Neural crest cell (in vitro differentiated cells): ENCODE measurements at regions not wholly inside any gene's neighbourhood (a gene's known extent, or its start where the extent isn't known, plus 50 kb on each side); places are given as distances from the start of the nearest gene placed in this dataset.

Experiments used
- DNase-seq: peaks from one replicate; pipeline ENCODE4 v3.0.0; 2021; ENCODE audit warnings: low read depth, mixed read lengths, low spot score
- H3K27ac Mint-ChIP-seq: one replicate; pipeline ENCODE4 v1.8.0; 2021; ENCODE audit warnings: mild to moderate bottlenecking, mixed read lengths; ENCODE audit not compliant: unreplicated experiment
- H3K27me3 Mint-ChIP-seq: 2 replicates; pipeline ENCODE4 v1.8.0; 2021; ENCODE audit warnings: low read depth, mild to moderate bottlenecking, mixed read lengths
- H3K36me3 Mint-ChIP-seq: 2 replicates; pipeline ENCODE4 v1.8.0; 2021; ENCODE audit warnings: low read depth, mild to moderate bottlenecking, mixed read lengths
- H3K4me1 Mint-ChIP-seq: 2 replicates; pipeline ENCODE4 v1.8.0; 2021; ENCODE audit warnings: mixed read lengths
- H3K4me3 Mint-ChIP-seq: one replicate; pipeline ENCODE4 v1.8.0; 2021; ENCODE audit warnings: mild to moderate bottlenecking, mixed read lengths
- H3K9me3 Mint-ChIP-seq: 2 replicates; pipeline ENCODE4 v1.8.0; 2021; ENCODE audit warnings: mixed read lengths
- CTCF ChIP-seq: fragments of 200-600 bp; sonication (generic); conservative IDR thresholded peaks from 2 replicates; pipeline ENCODE4 v1.5.0; 2021; ENCODE audit warnings: antibody characterized with exemption, mild to moderate bottlenecking

GRCh38 chr4:17362430-17362829, 149.5 kb downstream of the QDPR start:
- no peaks in the 10 kb centered on the region for H3K9me3 Mint-ChIP-seq
- no peak overlapping the region for H3K27ac Mint-ChIP-seq
- no peaks in the 10 kb centered on the region for H3K4me1 Mint-ChIP-seq
- no peak for DNase-seq
- no peaks in the 10 kb centered on the region for H3K27me3 Mint-ChIP-seq
- H3K4me3 Mint-ChIP-seq: no peak overlapping the region
- no peak for TF ChIP-seq CTCF
- H3K36me3 Mint-ChIP-seq: no peaks in the 10 kb centered on the region

GRCh38 chr4:17358241-17358640, 153.6 kb downstream of the QDPR start:
- Mint-ChIP-seq H3K27ac (no peak overlapping the region), H3K36me3 (peaks cover 3% of the 10 kb centered on the region), H3K27me3 (peaks cover 2% of the 10 kb centered on the region), H3K4me1 (no peaks in the 10 kb centered on the region), H3K4me3 (no peak overlapping the region), H3K9me3 (peaks cover 10% of the 10 kb centered on the region)
- TF ChIP-seq CTCF: no peak
- DNase-seq: no peak

GRCh38 chr4:17356926-17357325, 155.0 kb downstream of the QDPR start:
- no peak for DNase-seq
- Mint-ChIP-seq H3K4me3 (no peak overlapping the region), H3K4me1 (no peaks in the 10 kb centered on the region), H3K36me3 (peaks cover 3% of the 10 kb centered on the region), H3K27me3 (peaks cover 2% of the 10 kb centered on the region), H3K27ac (no peak overlapping the region), H3K9me3 (peaks cover 10% of the 10 kb centered on the region)
- no peak for TF ChIP-seq CTCF

- Mint-ChIP-seq H3K27ac (no peak overlapping the region), H3K36me3 (peaks cover 3% of the 10 kb centered on the region), H3K4me3 (no peak overlapping the region), H3K4me1 (no peaks in the 10 kb centered on the region), H3K9me3 (peaks cover 10% of the 10 kb centered on the region), H3K27me3 (peaks cover 2% of the 10 kb centered on the region)
- no peak for TF ChIP-seq CTCF
- DNase-seq: no peak
These were observed 159.5 kb downstream of the QDPR start for GRCh38 chr4:17352357-17352756.

GRCh38 chr4:17347445-17347844, 164.4 kb downstream of the QDPR start:
- H3K27ac Mint-ChIP-seq: no peak overlapping the region
- peak; percentile 60 for TF ChIP-seq CTCF
- DNase-seq: peak; percentile 14
- no peaks in the 10 kb centered on the region for H3K4me1 Mint-ChIP-seq
- H3K9me3 Mint-ChIP-seq: no peaks in the 10 kb centered on the region
- no peaks in the 10 kb centered on the region for H3K27me3 Mint-ChIP-seq
- H3K36me3 Mint-ChIP-seq: no peaks in the 10 kb centered on the region
- no peak overlapping the region for H3K4me3 Mint-ChIP-seq

GRCh38 chr4:17339376-17339775, 172.5 kb downstream of the QDPR start:
- no peak for DNase-seq
- H3K9me3 Mint-ChIP-seq: no peaks in the 10 kb centered on the region
- H3K4me1 Mint-ChIP-seq: no peaks in the 10 kb centered on the region
- no peak overlapping the region for H3K4me3 Mint-ChIP-seq
- H3K27ac Mint-ChIP-seq: no peak overlapping the region
- no peaks in the 10 kb centered on the region for H3K36me3 Mint-ChIP-seq
- no peaks in the 10 kb centered on the region for H3K27me3 Mint-ChIP-seq
- TF ChIP-seq CTCF: no peak
